ENCODE measurements at regions not wholly inside any gene's neighbourhood (a gene's known extent, or its start where the extent isn't known, plus 50 kb on each side); places are given as distances from the start of the nearest gene placed in this dataset.

GRCh38 chr11:109783014-109783413, 310.2 kb upstream of the ZC3H12C start:
- no peak for TF ChIP-seq ZHX1 (CRISPR knock-in tag; IDR thresholded peaks at IDR 0.05; ENCODE audit: low read depth)
- TF ChIP-seq NFE2L1 (CRISPR knock-in tag; IDR thresholded peaks at IDR 0.05; ENCODE audit: borderline replicate concordance): no peak
- no peak for TF ChIP-seq ZBTB20 (CRISPR knock-in tag; IDR thresholded peaks at IDR 0.05; ENCODE audit: borderline replicate concordance, low read depth)
- TF ChIP-seq CTCF (CRISPR knock-in tag; IDR thresholded peaks at IDR 0.05): no peak
- no peak for TF ChIP-seq ZNF362 (CRISPR knock-in tag; IDR thresholded peaks at IDR 0.05; ENCODE audit: borderline replicate concordance)
- no peak for TF ChIP-seq POLR2A (IDR thresholded peaks at IDR 0.05; ENCODE audit: insufficient read depth in 1 of 2, low read depth in 2 of 2, low read length in 2 of 2)
- no peak for TF ChIP-seq NFRKB (IDR thresholded peaks at IDR 0.05)
- TF ChIP-seq EZH2 (conservative IDR thresholded peaks at IDR 0.05; ENCODE audit: low read depth, low read length): no peak
- TF ChIP-seq SIN3A (IDR thresholded peaks at IDR 0.05; ENCODE audit: borderline replicate concordance, low read depth, low read length): no peak
- TF ChIP-seq MAFF (IDR thresholded peaks at IDR 0.05; ENCODE audit: low read depth, low read length): no peak
- no peak for TF ChIP-seq ZNF253 (CRISPR knock-in tag; IDR thresholded peaks at IDR 0.05; ENCODE audit: borderline replicate concordance)
- TF ChIP-seq RAD21 (CRISPR knock-in tag; IDR thresholded peaks at IDR 0.05): no peak
- TF ChIP-seq ZNF335 (CRISPR knock-in tag; IDR thresholded peaks at IDR 0.05): no peak
- no peak for TF ChIP-seq ZNF274 (CRISPR knock-in tag; IDR thresholded peaks at IDR 0.05)

Measured in HepG2 (cell line).